NCI-H345 treated with DMSO at 0.1 percent for 48 hours (cell line): ENCODE measurements at regions not wholly inside any gene's neighbourhood (a gene's known extent, or its start where the extent isn't known, plus 50 kb on each side); places are given as distances from the start of the nearest gene placed in this dataset.
"Not testable (repeated sequence)": the region's sequence is repeated elsewhere in the genome, so short reads cannot be mapped to it uniquely, and the experiment has no call there.

ENCODE experiments used
- DNase-seq: peaks from one replicate; lab custom pipeline; 2025; ENCODE audit not compliant: unreplicated experiment; lab: John Stamatoyannopoulos, UW

- no peak for DNase-seq
Measured at GRCh38 chr18:70411876-70412435, 123.1 kb downstream of the SOCS6 start.

- DNase-seq: no peak
Measured at GRCh38 chr18:70411307-70411706, 122.5 kb downstream of the SOCS6 start.

- no peak for DNase-seq
Measured at GRCh38 chr18:70405052-70405451, 116.2 kb downstream of the SOCS6 start.

GRCh38 chr18:70400476-70400875 is 111.6 kb downstream of the SOCS6 start:
- DNase-seq: no peak

GRCh38 chr18:70398076-70398475 is 109.2 kb downstream of the SOCS6 start:
- no peak for DNase-seq

- no peak for DNase-seq
Measured at GRCh38 chr18:70397259-70397925, 108.5 kb downstream of the SOCS6 start.

GRCh38 chr18:70395771-70396170 is 106.9 kb downstream of the SOCS6 start:
- not testable (repeated sequence) for DNase-seq

GRCh38 chr18:70394672-70395071 is 105.8 kb downstream of the SOCS6 start:
- no peak for DNase-seq

GRCh38 chr18:70390371-70391090 is 101.7 kb downstream of the SOCS6 start:
- DNase-seq: no peak

GRCh38 chr18:70389036-70389435 is 100.2 kb downstream of the SOCS6 start:
- DNase-seq: not testable (repeated sequence)

GRCh38 chr18:70387027-70387426 is 98.2 kb downstream of the SOCS6 start:
- no peak for DNase-seq

GRCh38 chr18:70386582-70386981 is 97.7 kb downstream of the SOCS6 start:
- DNase-seq: no peak

- DNase-seq: no peak
Measured at GRCh38 chr18:70385474-70385873, 96.6 kb downstream of the SOCS6 start.

- no peak for DNase-seq
Measured at GRCh38 chr18:70384181-70384790, 95.4 kb downstream of the SOCS6 start.

- no peak for DNase-seq
Measured at GRCh38 chr18:70382992-70383717, 94.3 kb downstream of the SOCS6 start.

GRCh38 chr18:70382017-70382416 is 93.2 kb downstream of the SOCS6 start:
- peak; percentile 59 for DNase-seq

- peak; percentile 94 for DNase-seq
Measured at GRCh38 chr18:70380915-70381896, 92.4 kb downstream of the SOCS6 start.
